B cell (primary cell): ENCODE measurements at regions not wholly inside any gene's neighbourhood (a gene's known extent, or its start where the extent isn't known, plus 50 kb on each side); places are given as distances from the start of the nearest gene placed in this dataset.

Experiments
- EZH2 ChIP-seq: IDR thresholded peaks from 2 replicates; pipeline ENCODE4 v1.6.1; 2012; ENCODE audit warnings: borderline replicate concordance, low read depth, mild to moderate bottlenecking, moderate library complexity, low read length; ENCODE audit not compliant: insufficient read depth, poor library complexity, severe bottlenecking
- TF ChIP-seq, protein P1 (sequence below): fragments of 200-600 bp; IDR thresholded peaks from one replicate; pipeline ENCODE4 v1.8.0; 2022; ENCODE audit warnings: antibody characterized with exemption, mild to moderate bottlenecking

GRCh38 chr3:104458657-104459056 lies 908.1 kb upstream of the ALCAM start:
- TF ChIP-seq, protein P1, sequence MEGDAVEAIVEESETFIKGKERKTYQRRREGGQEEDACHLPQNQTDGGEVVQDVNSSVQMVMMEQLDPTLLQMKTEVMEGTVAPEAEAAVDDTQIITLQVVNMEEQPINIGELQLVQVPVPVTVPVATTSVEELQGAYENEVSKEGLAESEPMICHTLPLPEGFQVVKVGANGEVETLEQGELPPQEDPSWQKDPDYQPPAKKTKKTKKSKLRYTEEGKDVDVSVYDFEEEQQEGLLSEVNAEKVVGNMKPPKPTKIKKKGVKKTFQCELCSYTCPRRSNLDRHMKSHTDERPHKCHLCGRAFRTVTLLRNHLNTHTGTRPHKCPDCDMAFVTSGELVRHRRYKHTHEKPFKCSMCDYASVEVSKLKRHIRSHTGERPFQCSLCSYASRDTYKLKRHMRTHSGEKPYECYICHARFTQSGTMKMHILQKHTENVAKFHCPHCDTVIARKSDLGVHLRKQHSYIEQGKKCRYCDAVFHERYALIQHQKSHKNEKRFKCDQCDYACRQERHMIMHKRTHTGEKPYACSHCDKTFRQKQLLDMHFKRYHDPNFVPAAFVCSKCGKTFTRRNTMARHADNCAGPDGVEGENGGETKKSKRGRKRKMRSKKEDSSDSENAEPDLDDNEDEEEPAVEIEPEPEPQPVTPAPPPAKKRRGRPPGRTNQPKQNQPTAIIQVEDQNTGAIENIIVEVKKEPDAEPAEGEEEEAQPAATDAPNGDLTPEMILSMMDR = no peak
- no peak for TF ChIP-seq EZH2
